HS-5 (cell line): ENCODE measurements at regions not wholly inside any gene's neighbourhood (a gene's known extent, or its start where the extent isn't known, plus 50 kb on each side); places are given as distances from the start of the nearest gene placed in this dataset.

ENCODE experiments used
- DNase-seq: peaks from one replicate; pipeline ENCODE4 v3.0.0-alpha.2; 2012; ENCODE audit warnings: low read depth

DNA sequence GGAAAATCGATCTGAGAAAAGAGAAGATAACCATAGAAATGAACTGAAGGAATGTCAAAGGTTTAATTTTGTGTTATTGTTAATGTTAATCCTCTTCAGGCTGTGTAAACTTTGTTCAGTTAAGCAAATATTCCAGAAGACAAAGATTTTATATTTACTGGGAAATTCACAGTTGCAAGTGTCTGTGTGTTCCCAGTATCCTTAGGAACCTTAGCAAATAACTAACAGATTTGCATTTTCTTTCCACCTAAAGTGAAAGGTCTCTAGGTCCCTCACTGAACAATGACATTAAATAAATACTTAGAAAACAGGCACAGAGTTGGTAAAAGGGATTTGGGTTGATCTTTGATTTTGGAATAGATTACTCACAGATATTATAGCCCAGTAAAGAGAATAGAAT is 324.7 kb downstream of the C4orf33 start:
- DNase-seq, result no peak

- DNase-seq, result no peak
Measured at GRCh38 chr4:129422277-129422676, 326.3 kb downstream of the C4orf33 start.

DNA sequence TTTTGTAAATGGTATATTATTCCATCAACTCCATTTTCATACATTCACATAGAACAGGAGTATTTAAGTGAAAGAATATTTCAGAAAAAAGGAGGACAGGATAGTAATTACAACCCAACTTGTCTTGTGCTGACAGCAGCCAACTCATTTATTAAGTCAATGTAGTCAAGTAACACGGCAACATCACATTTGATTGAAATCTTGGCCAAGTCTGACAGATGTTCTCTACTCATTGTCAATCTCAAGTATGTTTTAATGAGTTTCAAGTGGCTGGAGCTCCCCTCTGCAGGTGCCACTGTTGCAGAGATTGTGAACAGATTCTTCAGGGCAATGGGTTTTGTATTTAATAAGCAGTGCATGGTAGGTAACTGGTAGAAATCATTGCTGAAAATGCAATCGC is 332.5 kb downstream of the C4orf33 start:
- no peak for DNase-seq

DNA sequence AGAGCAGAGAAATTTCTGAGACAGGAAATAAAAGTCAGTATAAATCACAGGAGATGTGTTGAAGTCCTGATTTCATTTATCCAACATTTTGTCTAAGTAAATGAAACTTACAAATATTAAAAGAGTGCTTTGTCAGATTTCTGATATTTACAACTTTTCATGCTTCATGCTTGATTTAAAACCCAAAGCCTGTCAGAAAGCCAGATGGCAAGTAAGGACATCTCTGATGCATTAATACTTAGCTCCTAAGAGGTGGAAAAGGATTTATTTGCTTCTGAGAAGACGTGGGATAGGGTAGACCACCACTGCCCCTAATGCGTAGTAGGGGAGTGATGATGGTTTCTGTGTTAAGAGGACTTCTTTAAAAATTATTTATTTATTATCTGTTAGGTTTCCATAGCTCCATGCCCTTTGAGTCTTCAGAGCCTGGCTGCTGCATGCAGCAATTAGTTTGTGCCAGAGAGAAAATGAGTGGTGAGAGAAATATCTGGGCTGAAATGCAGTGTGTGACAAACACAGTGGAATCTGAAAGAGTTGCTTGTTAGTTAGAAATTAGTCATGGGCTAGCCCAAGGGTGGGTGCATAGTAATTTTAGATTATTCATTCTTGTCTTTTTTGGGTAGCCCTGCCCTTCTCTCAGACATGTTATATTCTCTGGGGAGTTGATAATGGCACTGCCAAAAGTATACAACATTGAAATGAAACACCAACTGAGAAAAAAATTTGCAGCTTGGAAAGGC is 333.8 kb downstream of the C4orf33 start:
- DNase-seq, result no peak

GRCh38 chr4:129437347-129437746 is 341.4 kb downstream of the C4orf33 start:
- no peak for DNase-seq

DNA sequence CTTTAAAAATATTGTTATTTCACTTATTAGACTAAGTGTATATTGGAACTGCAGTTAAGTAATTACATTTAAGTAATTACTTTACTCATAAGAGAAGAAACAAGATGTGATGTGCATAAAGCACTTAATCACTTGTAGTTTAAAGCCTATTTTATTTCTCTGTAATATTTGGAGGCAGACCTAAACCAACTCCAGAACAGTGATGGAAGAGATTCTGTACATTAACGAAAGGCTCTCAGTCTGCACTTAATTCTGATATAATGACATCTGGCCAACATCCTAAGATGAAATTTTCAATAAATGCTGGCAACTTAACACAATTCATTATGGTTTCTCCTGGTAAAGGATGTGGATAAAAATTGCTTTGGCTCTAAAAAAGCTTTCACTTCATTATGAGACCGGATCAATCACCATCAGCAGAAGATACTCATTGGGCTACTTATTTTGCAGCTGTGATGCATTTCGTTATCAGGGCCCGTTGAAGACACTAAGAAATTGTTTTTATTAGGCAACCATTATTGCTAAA is 342.6 kb downstream of the C4orf33 start:
- no peak for DNase-seq

DNA sequence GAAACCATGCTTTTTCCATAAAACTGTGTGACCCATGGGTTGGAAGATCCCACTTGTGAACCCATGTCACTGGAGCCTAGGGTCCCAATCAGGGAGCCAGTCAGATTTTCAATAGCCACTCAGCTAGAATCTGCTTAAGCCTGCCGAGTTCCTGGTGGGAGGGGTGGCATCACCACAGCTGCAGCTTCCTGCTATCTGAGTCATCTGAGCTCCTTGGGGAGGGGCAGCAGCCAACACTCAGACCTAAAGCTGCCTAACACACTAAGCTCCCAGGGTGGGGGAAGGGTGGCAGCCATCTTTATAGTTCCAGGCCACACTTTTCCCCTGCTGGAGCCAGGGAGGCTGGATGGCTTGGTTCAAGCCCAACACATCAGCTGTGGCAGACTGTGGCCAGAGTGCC is 350.1 kb downstream of the C4orf33 start:
- DNase-seq, result peak; percentile 24

DNA sequence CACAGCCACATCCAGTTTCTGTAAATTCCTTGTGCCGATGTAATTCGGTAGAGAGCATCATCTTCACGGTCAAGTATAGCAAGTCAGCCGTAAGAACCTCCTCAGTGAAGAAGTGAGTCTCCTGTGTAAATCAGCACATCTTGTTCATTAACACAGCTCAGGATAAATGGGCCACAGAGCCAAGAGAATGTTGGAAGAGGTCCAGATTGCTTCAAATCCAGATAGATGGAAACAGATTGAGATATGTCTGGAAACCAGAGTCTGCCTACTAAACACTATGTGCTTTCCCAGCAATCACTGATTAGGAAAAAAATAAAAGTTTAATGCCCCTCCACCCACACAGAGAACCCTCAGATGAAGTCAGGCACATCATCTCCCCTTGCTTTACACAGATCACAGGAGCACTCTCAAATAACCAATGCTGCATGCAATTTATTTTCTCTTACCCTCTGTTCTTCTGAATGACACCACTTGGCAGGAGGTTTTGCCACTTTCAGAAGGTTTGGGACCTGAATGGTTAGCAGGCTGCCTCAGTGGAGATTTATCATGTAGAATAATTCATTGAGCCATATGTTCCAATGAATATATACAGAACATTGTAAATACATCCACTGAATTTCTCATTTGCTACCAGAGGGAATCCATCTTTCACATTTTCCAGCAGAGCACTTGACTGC is 357.7 kb downstream of the C4orf33 start:
- DNase-seq, result no peak

DNA sequence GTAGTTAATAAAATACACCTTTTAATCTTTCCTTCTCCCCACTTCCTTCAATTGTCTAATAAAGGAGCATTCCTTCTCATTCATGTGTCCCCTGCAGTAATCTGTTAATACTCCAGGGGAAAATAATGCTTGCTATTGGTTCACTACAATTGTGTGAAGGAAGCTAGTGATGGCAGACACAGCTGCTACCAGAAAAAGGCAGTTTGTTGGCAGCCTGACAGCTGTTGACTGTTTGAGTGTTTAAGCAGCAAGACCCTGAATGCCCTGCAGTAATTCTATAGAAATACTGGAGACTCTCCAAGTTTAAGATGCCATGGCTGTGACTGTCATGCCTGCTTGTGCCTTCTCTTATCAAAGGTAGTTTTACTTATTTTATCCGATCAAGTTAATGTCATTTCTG is 359.5 kb downstream of the C4orf33 start:
- no peak for DNase-seq

DNA sequence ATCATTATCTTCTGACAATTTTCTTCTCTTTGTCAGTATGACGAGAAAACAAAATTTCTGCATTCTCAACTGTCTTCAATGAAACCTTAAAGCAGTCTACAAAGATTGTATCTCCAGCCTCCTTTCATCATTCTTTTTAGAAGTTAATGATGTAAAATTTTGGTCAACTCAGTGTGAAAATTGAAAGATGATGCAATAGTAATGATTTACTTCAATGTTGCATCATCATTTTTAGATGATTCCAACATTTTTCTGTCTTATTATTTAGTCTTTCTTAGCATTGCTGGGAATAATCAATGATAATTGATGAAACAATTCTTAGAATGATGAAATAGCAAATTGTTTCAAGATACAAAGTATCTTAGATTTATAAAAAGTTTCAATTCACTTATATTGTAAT is 372.7 kb downstream of the C4orf33 start:
- no peak for DNase-seq

DNA sequence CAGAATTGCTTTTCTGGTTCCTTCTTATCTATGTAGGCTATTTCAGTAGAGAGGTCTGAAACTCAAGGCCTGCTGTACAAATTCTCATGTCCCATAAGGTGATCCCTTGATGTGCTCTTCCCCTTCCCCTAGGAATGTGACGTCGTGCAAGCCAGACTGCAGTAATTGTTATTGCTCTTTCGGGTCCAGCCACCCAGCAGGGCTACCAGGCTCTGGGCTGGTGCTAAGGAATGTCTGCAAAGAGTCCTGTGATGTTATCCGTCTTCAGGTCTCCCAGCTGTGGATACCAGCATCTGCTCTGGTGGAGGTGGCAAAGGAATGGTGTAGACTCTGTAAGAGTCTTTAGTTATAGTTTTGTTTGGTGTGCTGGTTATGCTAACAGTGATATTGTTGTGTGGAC is 378.7 kb downstream of the C4orf33 start:
- DNase-seq, result no peak

DNA sequence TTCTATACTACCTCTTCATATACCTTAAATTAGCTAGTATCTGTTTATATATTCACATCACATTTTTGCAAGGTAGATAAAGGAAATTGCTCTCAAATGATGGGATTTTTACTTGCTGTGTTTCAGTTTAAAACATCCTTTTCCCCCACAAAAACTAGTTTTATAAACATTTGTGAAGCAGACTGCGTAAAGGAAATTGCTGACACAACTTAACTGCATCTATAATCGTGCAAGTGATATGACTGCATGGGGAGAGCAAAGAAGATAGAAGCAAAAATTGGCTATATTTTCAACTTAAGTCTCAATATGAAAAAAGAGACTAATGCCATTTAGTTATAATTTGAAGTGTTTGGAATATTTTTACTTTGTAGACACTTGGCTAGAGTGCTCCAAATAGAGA is 385.2 kb downstream of the C4orf33 start:
- DNase-seq, result no peak

- no peak for DNase-seq
Measured at GRCh38 chr4:129488427-129488826, 392.5 kb downstream of the C4orf33 start.

GRCh38 chr4:129490516-129490915 is 394.6 kb downstream of the C4orf33 start:
- no peak for DNase-seq

DNA sequence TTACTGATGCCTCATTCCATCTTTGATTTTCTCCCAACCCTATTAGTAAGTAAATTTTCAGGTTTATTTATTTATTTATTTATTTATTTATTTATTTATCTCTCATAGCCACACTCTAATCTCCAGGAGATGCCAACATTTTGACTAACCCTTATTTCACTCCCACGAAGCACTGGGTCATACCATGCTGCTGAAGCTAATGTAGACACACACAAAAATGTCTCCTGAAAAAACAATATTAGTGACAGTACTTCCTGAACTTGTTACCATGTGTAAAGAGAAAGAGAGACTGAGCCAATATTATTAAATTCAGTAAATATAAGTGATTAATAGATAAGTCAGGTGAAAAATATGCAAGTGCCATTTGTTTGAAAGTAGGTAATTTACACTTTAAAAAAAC is 402.7 kb downstream of the C4orf33 start:
- DNase-seq, result no peak

GRCh38 chr4:129514852-129515251 is 418.9 kb downstream of the C4orf33 start:
- DNase-seq, result no peak

DNA sequence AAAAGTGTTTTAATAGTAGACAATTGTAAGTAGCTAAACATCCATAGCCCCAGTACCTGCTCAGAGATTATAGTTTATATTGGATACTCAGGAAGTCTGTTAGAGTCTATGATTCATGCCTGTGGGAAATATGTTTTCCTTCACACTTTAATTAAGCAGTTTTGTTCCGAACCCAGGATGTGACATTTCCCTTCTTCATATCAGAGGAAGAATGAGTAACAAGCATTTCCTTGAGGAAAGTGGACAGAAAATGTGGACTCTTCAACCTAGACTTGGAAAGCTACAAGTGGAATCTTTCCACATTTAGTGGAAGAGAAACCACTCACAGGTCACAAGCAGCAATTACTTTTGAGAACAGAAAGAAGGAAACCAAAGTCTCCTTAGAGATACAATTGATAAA is 419.4 kb downstream of the C4orf33 start:
- peak; percentile 4 for DNase-seq

DNA sequence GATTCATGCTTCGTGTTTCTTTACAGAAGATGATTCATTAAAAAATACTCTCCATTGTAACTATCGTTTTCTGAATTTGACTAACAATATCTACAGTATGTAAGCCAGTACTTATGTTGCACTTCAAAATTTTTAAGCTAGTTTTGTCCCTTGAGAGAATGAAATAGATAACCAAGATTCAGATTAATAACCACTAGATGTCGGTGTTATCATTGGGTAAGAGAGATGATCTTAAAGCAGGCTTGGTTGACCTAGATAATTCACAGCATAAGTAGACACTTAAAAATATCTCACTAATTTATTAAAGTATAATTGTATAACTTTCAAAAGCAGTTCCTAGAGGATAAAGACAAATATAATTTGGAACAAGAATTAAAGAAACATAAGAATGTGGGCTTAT is 430.9 kb downstream of the C4orf33 start:
- DNase-seq, result peak; percentile 22

DNA sequence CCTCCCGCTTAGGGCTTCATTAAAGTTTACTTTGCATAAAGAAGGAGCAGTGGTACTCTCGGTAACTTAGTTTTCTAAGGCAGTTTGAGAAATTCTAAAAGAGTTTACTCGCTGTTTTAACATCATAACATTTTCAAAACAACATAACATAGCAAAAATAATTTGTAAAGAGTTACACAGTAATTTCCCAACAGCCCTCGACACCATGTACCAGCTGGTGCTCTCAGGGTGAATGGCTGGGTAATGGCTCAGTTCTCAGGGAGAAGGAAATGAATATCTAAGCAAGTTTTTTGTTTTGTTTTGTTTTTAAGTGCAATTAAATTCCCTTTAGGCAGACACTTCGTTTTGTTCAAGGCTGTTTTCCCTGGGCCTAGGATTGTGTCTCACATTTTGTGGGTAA is 435.3 kb downstream of the C4orf33 start:
- no peak for DNase-seq

DNA sequence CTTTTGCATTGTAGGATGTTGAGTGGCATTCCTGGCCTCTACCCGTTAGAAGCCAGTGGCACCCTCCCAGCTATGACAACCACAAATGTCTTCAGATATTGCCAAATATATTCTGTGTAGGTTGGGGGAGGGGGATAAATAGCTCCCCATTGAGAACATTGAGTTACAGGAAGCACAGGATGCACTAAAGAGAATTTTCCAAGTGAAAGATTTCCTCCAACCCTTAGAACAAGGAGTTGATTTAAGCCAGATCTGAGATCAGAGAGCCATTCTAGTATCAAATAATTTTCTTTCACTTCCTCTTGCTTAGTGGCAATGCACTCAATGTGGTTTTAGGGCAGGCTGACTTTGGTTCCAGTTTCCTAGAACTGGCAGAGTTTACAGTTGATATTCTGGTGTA is 436.6 kb downstream of the C4orf33 start:
- no peak for DNase-seq

DNA sequence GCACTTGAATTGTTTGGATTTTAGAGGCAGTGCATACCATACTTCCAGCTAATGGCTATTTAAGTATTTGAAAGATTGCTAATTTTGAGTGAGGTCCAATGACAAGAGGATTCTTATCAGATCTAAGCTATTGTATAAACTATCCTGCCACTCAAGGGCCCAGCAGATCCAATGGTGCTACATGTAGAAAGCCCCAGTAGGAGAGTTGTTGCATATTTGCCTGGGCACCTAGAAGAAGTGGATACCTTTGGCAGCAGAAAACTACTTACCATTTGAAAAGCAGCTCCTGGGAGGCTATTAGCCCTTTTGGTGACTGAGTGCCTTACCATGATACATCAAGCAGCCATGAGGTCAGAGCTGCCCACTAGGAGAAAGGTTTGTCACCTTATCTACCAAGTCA is 447.3 kb downstream of the C4orf33 start:
- DNase-seq, result no peak

DNA sequence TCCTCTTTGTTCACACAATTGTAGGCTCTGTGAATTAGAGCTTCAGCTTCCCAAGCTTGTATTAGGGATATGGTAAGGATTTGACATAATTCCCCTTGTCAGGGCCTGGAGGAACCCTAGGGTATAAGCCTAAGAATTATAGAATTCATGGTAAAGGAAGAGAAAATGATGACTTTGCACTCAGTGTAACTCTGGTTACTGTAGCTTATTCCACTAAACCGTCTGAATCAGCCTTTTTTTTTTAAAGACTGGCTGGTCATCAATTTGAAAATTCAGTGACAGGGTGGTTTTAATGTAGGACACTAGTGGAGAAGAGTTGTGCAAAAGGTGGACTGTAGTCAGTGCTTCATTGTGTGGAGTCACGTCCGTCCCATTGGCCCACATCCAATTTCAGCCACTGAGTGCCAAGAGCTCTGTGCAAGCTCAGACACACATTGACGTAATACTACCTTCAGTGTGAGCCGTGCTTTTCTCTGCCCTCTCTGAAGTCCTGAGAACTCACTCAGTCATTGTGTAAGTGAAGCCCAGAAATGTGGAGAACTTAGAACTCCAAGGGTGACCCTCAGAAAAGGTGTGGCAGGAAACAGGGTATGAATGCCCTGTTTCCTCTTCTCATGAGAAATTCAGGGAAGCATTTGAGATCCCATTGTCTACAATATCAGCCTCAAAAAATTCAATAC is 449.8 kb downstream of the C4orf33 start:
- no peak for DNase-seq

DNA sequence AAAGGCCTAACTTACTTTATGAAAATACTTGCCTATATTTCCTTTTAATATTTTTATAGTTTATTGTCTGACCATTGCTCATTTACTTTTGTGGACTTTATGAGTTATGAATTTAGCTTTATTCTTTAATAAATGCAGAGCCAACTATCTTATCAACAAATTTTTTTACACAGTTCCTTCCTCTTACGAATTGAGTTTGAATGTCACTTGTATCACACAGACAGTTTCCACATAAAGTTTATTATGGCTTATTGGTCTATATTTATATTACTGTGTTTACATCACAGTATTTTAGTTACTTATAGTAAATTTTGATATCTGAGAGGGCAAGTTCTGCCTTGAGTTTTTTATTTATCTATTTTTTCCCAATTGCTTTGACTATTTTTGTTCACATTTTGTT is 450.6 kb downstream of the C4orf33 start:
- DNase-seq, result no peak
